Progenitor cell of endocrine pancreas (in vitro differentiated cells): ENCODE measurements at regions not wholly inside any gene's neighbourhood (a gene's known extent, or its start where the extent isn't known, plus 50 kb on each side); places are given as distances from the start of the nearest gene placed in this dataset.

Source experiments
- DNase-seq: peaks from one replicate; pipeline ENCODE4 v3.0.0; 2021; ENCODE audit warnings: low spot score; ENCODE audit not compliant: unreplicated experiment
- H3K27ac Mint-ChIP-seq: 2 replicates; pipeline ENCODE4 v1.8.0; 2021; ENCODE audit warnings: mild to moderate bottlenecking, moderate library complexity, mixed read lengths
- H3K27me3 Mint-ChIP-seq: 2 replicates; pipeline ENCODE4 v1.8.0; 2021; ENCODE audit warnings: mixed read lengths
- H3K36me3 Mint-ChIP-seq: 2 replicates; pipeline ENCODE4 v1.8.0; 2022; ENCODE audit warnings: mixed read lengths; ENCODE audit not compliant: insufficient read depth
- H3K4me1 Mint-ChIP-seq: 2 replicates; pipeline ENCODE4 v1.8.0; 2021; ENCODE audit warnings: low read depth, mixed read lengths
- H3K4me3 Mint-ChIP-seq: 2 replicates; pipeline ENCODE4 v1.8.0; 2021; ENCODE audit warnings: low read depth, mild to moderate bottlenecking, moderate library complexity, mixed read lengths
- H3K9me3 Mint-ChIP-seq: 2 replicates; pipeline ENCODE4 v1.8.0; 2021; ENCODE audit warnings: low read depth, mixed read lengths
- TF ChIP-seq, protein P1 (sequence below): fragments of 200-600 bp; sonication (generic); IDR thresholded peaks from one replicate; pipeline ENCODE4 v1.5.0; 2021; ENCODE audit warnings: antibody characterized with exemption, mild to moderate bottlenecking; ENCODE audit not compliant: unreplicated experiment

DNA sequence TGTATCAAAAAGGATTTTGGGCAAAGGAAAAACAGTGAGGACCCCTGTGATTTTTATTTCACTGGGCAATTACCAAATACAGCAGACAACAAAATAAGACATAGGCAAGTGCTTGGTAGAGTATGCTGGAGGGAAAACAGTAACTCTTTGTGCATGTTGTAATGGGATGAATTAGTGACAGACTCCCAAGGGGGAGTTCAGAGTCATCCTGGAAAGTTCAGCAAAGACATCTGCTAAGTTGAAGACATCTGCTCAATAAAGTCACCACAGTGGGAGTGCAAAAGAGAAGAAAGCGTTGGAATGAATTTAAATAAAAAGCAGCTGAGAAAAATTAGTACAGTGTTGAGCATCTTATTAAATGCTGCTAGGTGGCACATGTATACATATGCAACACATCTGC is 378.8 kb upstream of the ISX start:
- H3K36me3 Mint-ChIP-seq, result no peaks in the 10 kb centered on the region
- no peak for DNase-seq
- TF ChIP-seq, protein P1, sequence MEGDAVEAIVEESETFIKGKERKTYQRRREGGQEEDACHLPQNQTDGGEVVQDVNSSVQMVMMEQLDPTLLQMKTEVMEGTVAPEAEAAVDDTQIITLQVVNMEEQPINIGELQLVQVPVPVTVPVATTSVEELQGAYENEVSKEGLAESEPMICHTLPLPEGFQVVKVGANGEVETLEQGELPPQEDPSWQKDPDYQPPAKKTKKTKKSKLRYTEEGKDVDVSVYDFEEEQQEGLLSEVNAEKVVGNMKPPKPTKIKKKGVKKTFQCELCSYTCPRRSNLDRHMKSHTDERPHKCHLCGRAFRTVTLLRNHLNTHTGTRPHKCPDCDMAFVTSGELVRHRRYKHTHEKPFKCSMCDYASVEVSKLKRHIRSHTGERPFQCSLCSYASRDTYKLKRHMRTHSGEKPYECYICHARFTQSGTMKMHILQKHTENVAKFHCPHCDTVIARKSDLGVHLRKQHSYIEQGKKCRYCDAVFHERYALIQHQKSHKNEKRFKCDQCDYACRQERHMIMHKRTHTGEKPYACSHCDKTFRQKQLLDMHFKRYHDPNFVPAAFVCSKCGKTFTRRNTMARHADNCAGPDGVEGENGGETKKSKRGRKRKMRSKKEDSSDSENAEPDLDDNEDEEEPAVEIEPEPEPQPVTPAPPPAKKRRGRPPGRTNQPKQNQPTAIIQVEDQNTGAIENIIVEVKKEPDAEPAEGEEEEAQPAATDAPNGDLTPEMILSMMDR, result no peak
- H3K4me1 Mint-ChIP-seq, result no peaks in the 10 kb centered on the region
- no peak overlapping the region for H3K4me3 Mint-ChIP-seq
- H3K27ac Mint-ChIP-seq, result no peak overlapping the region
- H3K9me3 Mint-ChIP-seq, result no peaks in the 10 kb centered on the region
- no peaks in the 10 kb centered on the region for H3K27me3 Mint-ChIP-seq

DNA sequence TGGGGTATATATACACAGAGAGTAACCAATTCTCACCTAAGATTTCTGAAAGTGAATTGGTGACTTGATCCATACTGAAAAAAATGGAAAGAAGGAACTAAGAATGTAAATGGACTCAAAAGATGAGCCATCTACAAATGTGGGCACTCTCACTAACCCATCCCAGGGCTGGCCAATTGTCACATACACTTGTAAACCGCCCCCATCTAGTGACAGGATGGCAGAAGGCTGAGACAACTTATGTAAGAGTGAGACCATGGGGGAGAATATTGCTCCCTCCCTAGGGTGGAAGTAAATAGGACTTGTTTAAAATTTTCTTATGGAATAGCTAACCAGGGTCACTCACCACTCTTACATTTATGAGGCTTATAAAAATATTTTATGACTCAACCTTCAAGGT is 377.1 kb upstream of the ISX start:
- no peak overlapping the region for H3K4me3 Mint-ChIP-seq

DNA sequence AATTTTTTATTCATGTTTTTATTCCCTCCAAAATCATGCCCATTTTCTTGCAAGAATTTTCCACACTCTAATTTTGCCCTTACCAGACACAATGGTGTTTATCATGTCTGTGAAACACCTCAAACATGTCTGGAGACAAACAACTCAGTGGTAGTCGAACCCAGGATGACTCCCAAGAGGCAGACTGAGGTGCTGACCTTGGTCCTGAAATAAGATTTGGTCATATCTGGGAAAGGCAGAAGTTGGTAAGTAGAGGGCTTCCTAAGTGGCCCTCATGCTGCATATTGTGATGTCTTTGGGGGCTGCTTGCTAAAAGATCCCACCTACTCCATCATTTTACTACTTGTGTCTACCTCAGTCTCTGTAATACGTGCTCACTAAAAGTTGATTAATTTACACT is 369.4 kb upstream of the ISX start:
- Mint-ChIP-seq H3K4me3 (no peak overlapping the region), H3K27ac (no peak overlapping the region), H3K4me1 (no peaks in the 10 kb centered on the region), H3K27me3 (peaks cover 6% of the 10 kb centered on the region), H3K36me3 (no peaks in the 10 kb centered on the region), H3K9me3 (no peaks in the 10 kb centered on the region)
- TF ChIP-seq, protein P1, result no peak
- DNase-seq, result no peak

More for the DNA sequence above, 377.1 kb upstream of the ISX start:
- no peaks in the 10 kb centered on the region for H3K9me3 Mint-ChIP-seq
- no peak overlapping the region for H3K27ac Mint-ChIP-seq
- no peak for DNase-seq
- TF ChIP-seq, protein P1, result no peak
- no peaks in the 10 kb centered on the region for H3K27me3 Mint-ChIP-seq
- no peaks in the 10 kb centered on the region for H3K4me1 Mint-ChIP-seq
- no peaks in the 10 kb centered on the region for H3K36me3 Mint-ChIP-seq

DNA sequence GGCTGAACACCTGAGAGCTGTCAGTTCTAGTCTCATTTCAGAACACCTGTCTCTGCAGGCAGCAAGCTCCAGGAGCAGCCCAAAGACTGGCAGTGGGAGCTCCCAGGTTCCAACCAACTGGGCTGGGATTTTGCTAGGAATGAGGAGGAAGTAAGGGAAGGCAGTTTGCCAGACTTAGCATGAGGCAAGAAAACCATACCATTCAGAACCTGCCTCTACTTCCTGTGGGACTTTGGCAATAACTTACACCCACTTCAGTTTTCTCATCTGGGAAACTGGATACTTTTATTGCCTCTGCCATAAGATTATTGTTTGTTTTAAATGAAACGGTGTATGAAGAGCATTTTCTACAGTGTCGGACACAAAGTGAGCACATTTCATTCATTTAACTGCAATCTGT is 363.7 kb upstream of the ISX start:
- no peaks in the 10 kb centered on the region for H3K36me3 Mint-ChIP-seq

DNA sequence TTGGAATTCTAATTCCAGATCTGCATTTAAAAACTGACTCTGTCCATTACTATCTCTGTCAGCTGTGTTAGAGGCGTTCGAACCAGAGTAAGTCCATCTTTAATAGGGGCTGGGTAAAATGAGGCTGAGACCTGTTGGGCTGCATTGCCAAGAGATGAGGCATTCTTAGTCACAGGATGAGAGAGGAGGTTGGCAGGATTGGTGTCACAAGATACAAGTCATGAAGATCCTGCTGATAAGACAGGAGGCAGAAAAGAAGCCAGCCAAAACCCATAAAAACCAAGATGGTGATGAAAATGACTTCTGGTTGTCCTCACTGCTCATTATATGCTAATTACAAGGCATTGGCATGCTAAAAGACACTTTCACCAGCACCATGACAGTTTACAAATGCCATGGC is 356.3 kb upstream of the ISX start:
- H3K27me3 Mint-ChIP-seq, result peaks cover 3% of the 10 kb centered on the region
- H3K4me1 Mint-ChIP-seq, result no peaks in the 10 kb centered on the region
- H3K36me3 Mint-ChIP-seq, result no peaks in the 10 kb centered on the region
- TF ChIP-seq, protein P1, result no peak
- H3K27ac Mint-ChIP-seq, result no peak overlapping the region
- H3K9me3 Mint-ChIP-seq, result no peaks in the 10 kb centered on the region
- no peak overlapping the region for H3K4me3 Mint-ChIP-seq
- no peak for DNase-seq

More for the DNA sequence above, 363.7 kb upstream of the ISX start:
- no peak overlapping the region for H3K4me3 Mint-ChIP-seq
- no peak overlapping the region for H3K27ac Mint-ChIP-seq
- DNase-seq, result no peak
- no peaks in the 10 kb centered on the region for H3K27me3 Mint-ChIP-seq
- no peaks in the 10 kb centered on the region for H3K4me1 Mint-ChIP-seq
- TF ChIP-seq, protein P1, result no peak
- H3K9me3 Mint-ChIP-seq, result no peaks in the 10 kb centered on the region
